B cell (primary cell): ENCODE measurements at regions not wholly inside any gene's neighbourhood (a gene's known extent, or its start where the extent isn't known, plus 50 kb on each side); places are given as distances from the start of the nearest gene placed in this dataset.

Source experiments
- EZH2 ChIP-seq: IDR thresholded peaks from 2 replicates; pipeline ENCODE4 v1.6.1; 2012; ENCODE audit warnings: borderline replicate concordance, low read depth, mild to moderate bottlenecking, moderate library complexity, low read length; ENCODE audit not compliant: insufficient read depth, poor library complexity, severe bottlenecking
- TF ChIP-seq, protein P1 (sequence below): fragments of 200-600 bp; IDR thresholded peaks from one replicate; pipeline ENCODE4 v1.8.0; 2022; ENCODE audit warnings: antibody characterized with exemption, mild to moderate bottlenecking

DNA sequence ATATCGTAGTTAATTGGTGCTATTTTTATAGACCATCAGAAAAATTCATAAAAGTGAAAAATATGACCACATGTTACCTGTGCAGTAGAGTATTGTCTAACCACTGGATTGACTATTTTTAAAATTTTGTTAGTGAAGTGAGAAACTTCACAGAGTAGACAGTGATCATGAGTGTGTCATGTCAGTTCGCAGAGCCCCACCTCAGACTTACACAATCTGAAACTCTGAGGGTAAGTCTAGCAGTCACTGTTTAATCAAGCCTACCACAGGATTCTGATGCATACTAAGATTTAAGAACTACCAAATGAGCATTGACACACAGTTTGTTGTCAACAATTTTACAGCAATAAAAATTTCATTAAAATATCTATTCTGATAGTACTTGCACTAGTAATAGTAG, 552.9 kb upstream of the SUCLG2 start:
- TF ChIP-seq, protein P1, sequence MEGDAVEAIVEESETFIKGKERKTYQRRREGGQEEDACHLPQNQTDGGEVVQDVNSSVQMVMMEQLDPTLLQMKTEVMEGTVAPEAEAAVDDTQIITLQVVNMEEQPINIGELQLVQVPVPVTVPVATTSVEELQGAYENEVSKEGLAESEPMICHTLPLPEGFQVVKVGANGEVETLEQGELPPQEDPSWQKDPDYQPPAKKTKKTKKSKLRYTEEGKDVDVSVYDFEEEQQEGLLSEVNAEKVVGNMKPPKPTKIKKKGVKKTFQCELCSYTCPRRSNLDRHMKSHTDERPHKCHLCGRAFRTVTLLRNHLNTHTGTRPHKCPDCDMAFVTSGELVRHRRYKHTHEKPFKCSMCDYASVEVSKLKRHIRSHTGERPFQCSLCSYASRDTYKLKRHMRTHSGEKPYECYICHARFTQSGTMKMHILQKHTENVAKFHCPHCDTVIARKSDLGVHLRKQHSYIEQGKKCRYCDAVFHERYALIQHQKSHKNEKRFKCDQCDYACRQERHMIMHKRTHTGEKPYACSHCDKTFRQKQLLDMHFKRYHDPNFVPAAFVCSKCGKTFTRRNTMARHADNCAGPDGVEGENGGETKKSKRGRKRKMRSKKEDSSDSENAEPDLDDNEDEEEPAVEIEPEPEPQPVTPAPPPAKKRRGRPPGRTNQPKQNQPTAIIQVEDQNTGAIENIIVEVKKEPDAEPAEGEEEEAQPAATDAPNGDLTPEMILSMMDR = no peak
- no peak for TF ChIP-seq EZH2
